Neutrophil (primary cell): ENCODE measurements at regions not wholly inside any gene's neighbourhood (a gene's known extent, or its start where the extent isn't known, plus 50 kb on each side); places are given as distances from the start of the nearest gene placed in this dataset.

Source experiments
- H3K27ac ChIP-seq: fragments of 200-600 bp; sonication (generic); 2 replicates; pipeline ENCODE4 v1.5.1; 2016; ENCODE audit warnings: mild to moderate bottlenecking, moderate library complexity
- H3K27me3 ChIP-seq: fragments of 200-600 bp; sonication (generic); 2 replicates; pipeline ENCODE4 v1.6.0; 2016; ENCODE audit warnings: mild to moderate bottlenecking
- H3K36me3 ChIP-seq: fragments of 200-600 bp; sonication (generic); 2 replicates; pipeline ENCODE4 v1.5.1; 2017
- H3K4me1 ChIP-seq, 2 experiments: fragments of 200-600 bp in 1 of 2; sonication (generic) in 1 of 2; 1 replicate in 1 of 2; 2 replicates in 1 of 2; pipeline versions ENCODE4 v1.5.1 to v1.6.1; 2013 to 2016; ENCODE audit warnings: low read depth in 1 of 2, low read length in 1 of 2, mild to moderate bottlenecking in 1 of 2, moderate library complexity in 1 of 2; ENCODE audit not compliant: control insufficient read depth in 1 of 2, insufficient read depth in 1 of 2
- H3K4me3 ChIP-seq, 2 experiments: fragments of 200-600 bp in 1 of 2; sonication (generic) in 1 of 2; 1 replicate in 1 of 2; 2 replicates in 1 of 2; pipeline ENCODE4 v1.5.1; 2013 to 2016; ENCODE audit warnings: low read depth in 1 of 2, low read length in 1 of 2, mild to moderate bottlenecking in 1 of 2, moderate library complexity in 1 of 2
- H3K9me3 ChIP-seq: fragments of 200-600 bp; sonication (generic); 2 replicates; pipeline ENCODE4 v1.5.1; 2016
- TF ChIP-seq, protein P1 (sequence below): fragments of 200-600 bp; sonication (generic); IDR thresholded peaks from 2 replicates; pipeline ENCODE4 v1.5.1; 2016; ENCODE audit warnings: antibody characterized with exemption

DNA sequence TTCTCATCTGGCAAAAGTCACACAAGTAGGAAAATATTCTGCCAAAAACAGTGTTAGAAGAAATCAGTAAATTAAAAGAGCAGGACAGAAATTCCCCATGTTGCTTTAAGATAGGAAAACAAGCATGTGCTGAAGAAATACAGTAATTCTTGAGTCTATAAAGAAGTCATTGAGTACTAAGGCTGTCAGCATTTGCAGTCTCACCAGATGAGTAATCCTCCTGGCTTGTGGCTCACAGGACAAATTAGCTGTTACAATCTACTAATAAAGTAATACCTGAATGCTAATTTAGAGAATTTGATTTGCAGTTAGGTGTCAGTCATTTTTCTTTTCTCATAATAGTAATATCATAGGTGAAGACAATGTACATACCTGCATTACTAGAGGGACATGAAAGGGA is 1158.9 kb upstream of the CELF2 start:
- no peaks in the 10 kb centered on the region for H3K36me3 ChIP-seq
- TF ChIP-seq, protein P1, sequence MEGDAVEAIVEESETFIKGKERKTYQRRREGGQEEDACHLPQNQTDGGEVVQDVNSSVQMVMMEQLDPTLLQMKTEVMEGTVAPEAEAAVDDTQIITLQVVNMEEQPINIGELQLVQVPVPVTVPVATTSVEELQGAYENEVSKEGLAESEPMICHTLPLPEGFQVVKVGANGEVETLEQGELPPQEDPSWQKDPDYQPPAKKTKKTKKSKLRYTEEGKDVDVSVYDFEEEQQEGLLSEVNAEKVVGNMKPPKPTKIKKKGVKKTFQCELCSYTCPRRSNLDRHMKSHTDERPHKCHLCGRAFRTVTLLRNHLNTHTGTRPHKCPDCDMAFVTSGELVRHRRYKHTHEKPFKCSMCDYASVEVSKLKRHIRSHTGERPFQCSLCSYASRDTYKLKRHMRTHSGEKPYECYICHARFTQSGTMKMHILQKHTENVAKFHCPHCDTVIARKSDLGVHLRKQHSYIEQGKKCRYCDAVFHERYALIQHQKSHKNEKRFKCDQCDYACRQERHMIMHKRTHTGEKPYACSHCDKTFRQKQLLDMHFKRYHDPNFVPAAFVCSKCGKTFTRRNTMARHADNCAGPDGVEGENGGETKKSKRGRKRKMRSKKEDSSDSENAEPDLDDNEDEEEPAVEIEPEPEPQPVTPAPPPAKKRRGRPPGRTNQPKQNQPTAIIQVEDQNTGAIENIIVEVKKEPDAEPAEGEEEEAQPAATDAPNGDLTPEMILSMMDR: no peak
- no peaks in the 10 kb centered on the region for H3K9me3 ChIP-seq
- H3K27ac ChIP-seq: no peak overlapping the region
- H3K27me3 ChIP-seq: no peaks in the 10 kb centered on the region
- H3K4me3 ChIP-seq: no peak overlapping the region
- H3K4me1 ChIP-seq: no peaks in the 10 kb centered on the region

DNA sequence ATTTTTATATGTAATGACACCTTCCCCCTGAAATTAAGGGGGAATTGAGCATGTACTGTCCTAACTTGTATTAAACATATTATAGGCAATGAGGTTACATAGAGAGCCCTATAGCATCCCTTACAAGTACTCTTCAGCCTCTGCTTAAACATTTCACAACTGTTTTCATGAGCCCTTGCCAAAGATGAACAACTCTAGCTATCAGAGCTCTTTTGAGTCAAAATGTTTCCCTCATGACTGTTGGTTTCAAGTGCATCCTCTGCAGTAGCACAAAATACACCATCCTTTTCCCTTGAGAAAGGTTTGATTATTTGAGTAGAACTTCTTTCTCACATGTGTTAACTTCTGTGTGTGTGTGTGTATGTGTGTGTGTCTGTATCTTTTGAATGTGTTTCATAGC is 1157.6 kb upstream of the CELF2 start:
- TF ChIP-seq, protein P1: no peak
- no peaks in the 10 kb centered on the region for H3K4me1 ChIP-seq
- H3K27me3 ChIP-seq: no peaks in the 10 kb centered on the region
- no peaks in the 10 kb centered on the region for H3K36me3 ChIP-seq
- H3K9me3 ChIP-seq: no peaks in the 10 kb centered on the region
- H3K27ac ChIP-seq: no peak overlapping the region
- H3K4me3 ChIP-seq: no peak overlapping the region

DNA sequence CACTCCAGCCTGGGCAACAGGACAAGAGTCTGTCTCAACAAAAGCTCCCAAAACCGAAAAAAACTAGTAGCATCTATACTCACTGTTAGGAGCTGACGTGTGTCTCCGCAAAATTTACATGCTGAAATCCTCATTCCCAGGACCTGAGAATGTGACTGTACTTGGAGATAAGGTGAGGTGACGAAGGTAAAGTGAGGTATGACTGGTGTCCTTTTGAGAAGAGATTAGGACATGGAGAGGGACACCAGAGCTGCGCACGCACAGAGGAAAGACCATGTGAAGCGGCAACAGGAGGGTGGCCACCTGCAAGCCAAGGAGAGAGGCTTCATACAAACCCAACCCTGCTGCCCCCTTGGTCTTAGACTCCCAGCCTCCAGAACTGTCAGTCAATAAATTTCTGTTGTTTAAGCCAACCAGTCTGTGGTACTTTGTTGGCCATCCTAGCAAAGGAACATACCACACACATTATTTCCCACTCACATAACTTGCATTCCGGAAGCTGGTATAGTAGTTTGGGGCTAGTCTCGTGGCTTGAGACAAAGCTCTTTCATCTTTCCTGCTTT is 1154.0 kb upstream of the CELF2 start:
- TF ChIP-seq, protein P1: no peak
- no peaks in the 10 kb centered on the region for H3K9me3 ChIP-seq
- no peaks in the 10 kb centered on the region for H3K27me3 ChIP-seq
- no peaks in the 10 kb centered on the region for H3K36me3 ChIP-seq
- no peak overlapping the region for H3K4me3 ChIP-seq
- no peak overlapping the region for H3K27ac ChIP-seq
- no peaks in the 10 kb centered on the region for H3K4me1 ChIP-seq

DNA sequence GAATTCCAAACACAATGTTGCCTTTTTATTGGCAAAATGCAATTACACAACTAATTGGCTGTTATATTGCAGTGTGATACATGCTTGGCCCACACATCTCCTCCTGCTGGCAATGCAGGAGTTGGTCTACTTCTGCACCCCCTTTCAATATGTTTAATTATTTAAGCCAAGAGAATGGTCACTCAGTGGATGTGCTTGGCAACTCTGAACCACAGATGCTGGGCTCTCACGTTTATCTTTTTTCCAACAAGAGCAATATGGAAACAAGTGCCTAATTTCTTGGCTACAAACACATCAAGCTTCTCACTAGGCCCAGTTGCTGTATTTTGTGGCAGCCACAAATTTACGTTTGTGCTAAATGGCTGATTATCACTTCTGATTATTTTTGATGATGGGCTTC is 1149.2 kb upstream of the CELF2 start:
- Histone ChIP-seq H3K27ac (no peak overlapping the region), H3K9me3 (no peaks in the 10 kb centered on the region), H3K27me3 (no peaks in the 10 kb centered on the region), H3K36me3 (no peaks in the 10 kb centered on the region), H3K4me3 (no peak overlapping the region), H3K4me1 (no peaks in the 10 kb centered on the region)
- TF ChIP-seq, protein P1: no peak

DNA sequence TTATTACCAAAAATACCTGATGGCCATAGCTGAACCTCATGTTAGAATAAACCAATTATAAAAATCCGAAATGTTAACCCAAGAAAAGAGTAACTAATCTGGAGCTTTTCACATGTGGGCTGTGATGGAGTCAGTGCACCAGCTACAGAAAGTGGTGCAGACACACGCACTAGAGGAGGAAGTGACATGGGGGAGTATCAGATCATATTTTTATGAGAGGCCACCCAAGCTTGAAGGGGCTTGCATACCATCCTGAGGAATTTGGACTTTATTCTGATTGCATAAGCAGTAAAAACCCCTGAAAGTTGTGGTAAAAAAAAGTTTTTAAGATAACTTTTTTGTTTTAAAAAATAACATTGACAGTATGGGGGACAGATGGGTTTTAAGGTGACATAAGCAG is 1148.5 kb upstream of the CELF2 start:
- TF ChIP-seq, protein P1: no peak
- Histone ChIP-seq H3K4me1 (no peaks in the 10 kb centered on the region), H3K9me3 (no peaks in the 10 kb centered on the region), H3K27ac (no peak overlapping the region), H3K4me3 (no peak overlapping the region), H3K27me3 (no peaks in the 10 kb centered on the region), H3K36me3 (no peaks in the 10 kb centered on the region)
